ENCODE measurements at regions not wholly inside any gene's neighbourhood (a gene's known extent, or its start where the extent isn't known, plus 50 kb on each side); places are given as distances from the start of the nearest gene placed in this dataset.

- TF ChIP-seq CTCF (IDR thresholded peaks at IDR 0.05) (no peak), REST (IDR thresholded peaks at IDR 0.05) (no peak), TP53 (CRISPR knock-in tag; IDR thresholded peaks at IDR 0.05) (no peak), BHLHE40 (IDR thresholded peaks at IDR 0.05; ENCODE audit: low read depth, low read length) (no peak), FOSL2 (IDR thresholded peaks at IDR 0.05) (no peak), FOSL2 (CRISPR knock-in tag; IDR thresholded peaks at IDR 0.05) (no peak), RCOR1 (IDR thresholded peaks at IDR 0.05; ENCODE audit: low read depth, low read length) (no peak), EP300 (IDR thresholded peaks at IDR 0.05) (no peak)
Observed at GRCh38 chr3:15919971-15920370, 122.2 kb upstream of the ANKRD28 start.
